ENCODE measurements at regions not wholly inside any gene's neighbourhood (a gene's known extent, or its start where the extent isn't known, plus 50 kb on each side); places are given as distances from the start of the nearest gene placed in this dataset.

DNA sequence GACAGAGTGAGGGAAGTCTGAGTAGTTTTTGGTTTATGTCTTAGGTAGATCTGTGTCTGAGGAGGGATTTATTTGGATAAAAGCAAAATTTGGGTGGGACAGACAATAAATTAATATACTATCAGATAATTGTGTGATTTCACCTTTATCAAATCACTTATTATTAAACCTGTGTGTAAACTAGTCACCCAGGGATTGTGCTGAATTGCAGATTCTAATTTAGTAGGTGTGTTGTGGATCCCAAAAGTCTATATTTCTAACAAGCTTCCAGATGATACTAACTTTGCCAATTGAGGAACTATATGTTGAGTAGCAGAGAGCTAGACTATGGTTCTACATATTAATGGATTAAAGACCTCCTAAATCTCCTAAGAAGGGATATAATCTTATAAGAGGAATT lies 978.5 kb upstream of the FBXO33 start:
- TF ChIP-seq, protein P1, sequence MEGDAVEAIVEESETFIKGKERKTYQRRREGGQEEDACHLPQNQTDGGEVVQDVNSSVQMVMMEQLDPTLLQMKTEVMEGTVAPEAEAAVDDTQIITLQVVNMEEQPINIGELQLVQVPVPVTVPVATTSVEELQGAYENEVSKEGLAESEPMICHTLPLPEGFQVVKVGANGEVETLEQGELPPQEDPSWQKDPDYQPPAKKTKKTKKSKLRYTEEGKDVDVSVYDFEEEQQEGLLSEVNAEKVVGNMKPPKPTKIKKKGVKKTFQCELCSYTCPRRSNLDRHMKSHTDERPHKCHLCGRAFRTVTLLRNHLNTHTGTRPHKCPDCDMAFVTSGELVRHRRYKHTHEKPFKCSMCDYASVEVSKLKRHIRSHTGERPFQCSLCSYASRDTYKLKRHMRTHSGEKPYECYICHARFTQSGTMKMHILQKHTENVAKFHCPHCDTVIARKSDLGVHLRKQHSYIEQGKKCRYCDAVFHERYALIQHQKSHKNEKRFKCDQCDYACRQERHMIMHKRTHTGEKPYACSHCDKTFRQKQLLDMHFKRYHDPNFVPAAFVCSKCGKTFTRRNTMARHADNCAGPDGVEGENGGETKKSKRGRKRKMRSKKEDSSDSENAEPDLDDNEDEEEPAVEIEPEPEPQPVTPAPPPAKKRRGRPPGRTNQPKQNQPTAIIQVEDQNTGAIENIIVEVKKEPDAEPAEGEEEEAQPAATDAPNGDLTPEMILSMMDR (conservative IDR thresholded peaks at IDR 0.05) = no peak
- no peak overlapping the region for H3K27ac ChIP-seq

DNA sequence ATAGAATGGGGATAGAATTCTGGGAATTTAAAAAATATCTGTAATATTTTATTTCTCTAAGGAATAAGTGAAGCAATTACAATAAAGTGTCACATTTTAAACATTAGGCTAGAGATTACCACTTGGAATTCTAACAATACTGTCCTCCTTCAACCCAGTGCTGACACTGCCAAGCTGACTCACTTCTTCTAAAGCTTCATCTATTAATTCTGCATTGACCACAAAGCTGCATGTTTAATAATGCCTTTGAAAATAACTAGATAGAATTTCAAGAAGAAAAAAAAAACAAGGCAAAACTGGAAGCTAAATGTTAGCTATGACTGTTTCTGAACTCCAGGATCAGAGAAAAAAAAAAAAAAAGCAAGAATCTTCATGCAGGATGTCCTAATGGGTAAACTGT lies 970.7 kb upstream of the FBXO33 start:
- no peak overlapping the region for H3K27ac ChIP-seq
- TF ChIP-seq, protein P1 (conservative IDR thresholded peaks at IDR 0.05) = no peak

DNA sequence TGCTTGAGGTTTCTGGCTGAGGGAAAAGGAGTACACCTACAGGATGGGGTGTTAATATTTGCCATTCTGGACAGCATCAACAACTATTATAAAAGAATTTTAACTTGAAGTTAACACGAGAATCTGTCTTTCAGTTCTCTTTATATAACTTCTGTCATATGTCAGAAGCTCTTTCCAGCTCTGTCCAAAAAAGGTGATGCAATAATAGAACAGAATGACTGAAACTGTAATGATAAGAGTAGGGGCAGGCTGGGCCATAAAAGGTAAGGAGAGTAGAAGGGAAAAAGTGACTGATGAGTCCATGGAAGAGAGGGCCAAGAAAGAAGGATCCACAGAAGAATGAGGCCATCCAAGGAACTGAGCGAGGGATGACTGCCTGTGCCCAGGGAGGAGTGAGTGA lies 966.7 kb upstream of the FBXO33 start:
- TF ChIP-seq, protein P1 (conservative IDR thresholded peaks at IDR 0.05) = no peak
- no peak overlapping the region for H3K27ac ChIP-seq

DNA sequence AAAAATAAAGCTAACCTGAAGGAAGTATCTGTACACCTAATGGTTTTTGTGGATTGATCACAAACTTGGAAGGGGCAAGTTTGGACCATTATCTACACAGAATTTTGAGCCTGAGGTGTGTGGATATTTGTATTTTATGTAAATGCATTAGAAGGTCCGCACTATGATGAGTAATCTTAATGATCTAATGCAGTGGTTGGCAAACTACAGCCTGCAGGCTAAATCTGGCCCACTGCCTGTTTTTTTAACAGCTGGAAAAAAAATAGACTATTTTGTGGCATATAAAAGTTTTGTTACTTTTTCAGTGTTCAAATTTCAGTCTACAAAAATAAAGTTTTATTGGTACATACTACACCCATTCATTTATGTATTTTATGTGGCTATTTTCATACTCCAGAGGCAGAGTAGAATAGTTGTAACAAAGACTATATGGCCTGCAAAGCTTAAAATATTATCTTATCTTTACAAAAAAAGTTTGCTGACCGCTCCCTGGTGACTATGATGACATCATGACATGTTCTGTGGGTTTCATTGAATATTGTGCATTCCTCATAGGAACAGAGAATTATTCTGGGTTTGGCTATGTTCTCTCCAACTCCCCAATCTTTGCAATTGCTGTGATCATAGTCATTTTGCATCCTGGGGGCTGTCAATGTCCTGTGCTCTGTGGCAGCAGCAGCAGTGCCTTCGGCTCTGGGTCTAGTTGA lies 962.6 kb upstream of the FBXO33 start:
- TF ChIP-seq, protein P1 (conservative IDR thresholded peaks at IDR 0.05) = no peak
- no peak overlapping the region for H3K27ac ChIP-seq

DNA sequence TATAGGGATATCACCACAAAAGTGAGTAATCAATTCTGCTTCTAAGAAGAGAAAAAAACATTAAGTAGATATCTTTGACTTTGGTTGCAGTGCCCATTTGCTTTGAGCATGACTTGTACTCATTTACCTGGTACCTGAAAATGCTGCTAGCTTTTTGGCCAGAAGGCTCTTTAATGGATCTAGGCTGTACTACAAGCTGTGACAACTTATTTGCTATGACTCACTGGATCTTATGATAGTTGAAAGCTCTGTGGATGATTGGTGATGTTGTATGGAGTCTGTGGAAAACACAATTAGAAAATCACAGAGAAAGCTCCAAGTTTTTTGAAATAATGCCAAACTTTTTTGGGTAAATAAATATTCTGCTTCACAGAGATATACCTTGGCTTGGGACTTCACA lies 960.9 kb upstream of the FBXO33 start:
- TF ChIP-seq, protein P1 (conservative IDR thresholded peaks at IDR 0.05) = no peak
- no peak overlapping the region for H3K27ac ChIP-seq

DNA sequence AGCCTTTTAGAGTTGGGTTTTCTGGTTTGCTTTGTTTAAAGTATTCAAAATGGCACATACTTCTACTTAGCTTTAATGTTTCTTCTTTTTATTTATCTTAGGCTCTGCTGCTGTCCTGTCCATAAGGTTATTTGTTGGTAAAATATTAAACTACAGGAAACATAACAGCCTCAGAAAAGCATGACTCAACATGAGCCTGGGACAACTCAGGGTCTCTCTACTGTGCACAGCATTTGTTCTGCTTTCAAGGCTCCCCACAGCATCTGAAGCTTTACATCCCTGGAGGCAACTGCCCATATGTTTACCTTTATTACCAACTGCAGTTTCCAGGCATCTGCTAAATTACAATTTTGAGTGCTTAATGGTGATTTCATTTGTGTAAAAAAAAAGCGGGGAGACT lies 954.2 kb upstream of the FBXO33 start:
- TF ChIP-seq, protein P1 (conservative IDR thresholded peaks at IDR 0.05) = no peak
- no peak overlapping the region for H3K27ac ChIP-seq

DNA sequence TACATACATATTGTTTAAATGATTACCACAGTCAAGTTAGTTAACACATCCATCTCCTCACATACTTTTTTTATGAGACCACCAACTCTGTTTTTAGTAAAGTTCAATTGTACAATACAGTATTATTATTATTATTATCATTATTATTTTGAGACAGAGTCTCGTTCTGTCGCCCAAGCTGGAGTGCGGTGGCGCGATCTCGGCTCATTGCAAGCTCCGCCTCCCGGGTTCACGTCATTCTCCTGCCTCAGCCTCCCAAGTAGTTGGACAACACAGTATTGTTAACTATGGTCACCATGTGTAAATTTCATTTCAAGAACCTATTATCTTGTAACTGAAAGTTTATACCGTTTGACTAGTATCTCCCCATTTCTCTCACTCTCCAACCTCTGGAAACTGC lies 942.0 kb upstream of the FBXO33 start:
- TF ChIP-seq, protein P1 (conservative IDR thresholded peaks at IDR 0.05) = no peak
- no peak overlapping the region for H3K27ac ChIP-seq

Data from VCaP (cell line).